22Rv1 (cell line): ENCODE measurements at regions not wholly inside any gene's neighbourhood (a gene's known extent, or its start where the extent isn't known, plus 50 kb on each side); places are given as distances from the start of the nearest gene placed in this dataset.

Experiments used
- ZFX ChIP-seq: fragments of 450-650 bp; IDR thresholded peaks from 2 replicates; pipeline ENCODE4 v1.6.1; 2017; ENCODE audit warnings: antibody characterized with exemption, borderline replicate concordance
- TF ChIP-seq, protein P1 (sequence below): fragments of 450-650 bp; IDR thresholded peaks from 2 replicates; pipeline ENCODE4 v1.5.1; 2017; ENCODE audit warnings: mild to moderate bottlenecking

DNA sequence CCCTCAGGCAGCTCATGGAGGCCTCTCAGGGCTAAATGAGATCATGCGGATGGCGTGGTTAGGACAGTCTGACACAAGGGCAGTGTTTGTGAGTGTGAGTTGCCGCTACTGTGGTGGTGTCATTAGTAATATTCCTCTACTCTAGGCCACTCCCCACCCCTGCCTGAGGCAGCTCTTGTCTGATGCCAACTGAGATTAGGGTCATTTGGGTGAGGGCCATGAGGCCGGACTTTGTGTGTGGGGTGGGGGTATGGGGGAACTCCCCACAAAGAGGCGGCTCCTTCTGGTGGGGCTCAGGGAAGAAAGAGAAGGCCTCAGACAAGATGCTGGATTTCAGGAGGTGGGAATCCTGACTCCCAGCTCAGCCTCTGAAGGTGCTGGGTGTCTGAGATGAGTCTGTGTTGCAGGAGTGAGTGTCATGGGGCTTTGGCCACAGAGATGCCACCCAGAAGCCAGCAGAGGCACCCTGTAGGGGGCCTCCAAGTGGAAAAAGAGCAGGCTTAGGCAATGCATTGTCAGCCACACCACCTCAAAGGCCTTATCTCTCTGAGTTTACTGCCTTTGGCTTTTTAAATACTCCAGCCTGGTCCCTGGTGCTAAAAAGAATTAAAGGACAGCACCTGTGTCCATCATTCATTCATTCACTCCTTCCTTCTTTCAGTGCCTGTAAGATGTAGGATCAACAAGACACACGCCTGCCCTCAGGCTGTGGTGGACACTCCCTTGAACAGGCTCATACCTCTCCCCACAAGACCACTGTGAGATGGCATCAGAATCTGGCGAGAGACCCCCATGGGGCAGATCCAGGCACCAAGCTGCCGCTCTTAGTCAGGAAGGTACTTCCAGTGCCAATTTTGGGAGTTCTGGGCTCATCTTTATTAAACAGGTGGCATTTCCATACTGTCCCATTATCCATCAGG lies 175.2 kb downstream of the MRPL14 start:
- TF ChIP-seq, protein P1, sequence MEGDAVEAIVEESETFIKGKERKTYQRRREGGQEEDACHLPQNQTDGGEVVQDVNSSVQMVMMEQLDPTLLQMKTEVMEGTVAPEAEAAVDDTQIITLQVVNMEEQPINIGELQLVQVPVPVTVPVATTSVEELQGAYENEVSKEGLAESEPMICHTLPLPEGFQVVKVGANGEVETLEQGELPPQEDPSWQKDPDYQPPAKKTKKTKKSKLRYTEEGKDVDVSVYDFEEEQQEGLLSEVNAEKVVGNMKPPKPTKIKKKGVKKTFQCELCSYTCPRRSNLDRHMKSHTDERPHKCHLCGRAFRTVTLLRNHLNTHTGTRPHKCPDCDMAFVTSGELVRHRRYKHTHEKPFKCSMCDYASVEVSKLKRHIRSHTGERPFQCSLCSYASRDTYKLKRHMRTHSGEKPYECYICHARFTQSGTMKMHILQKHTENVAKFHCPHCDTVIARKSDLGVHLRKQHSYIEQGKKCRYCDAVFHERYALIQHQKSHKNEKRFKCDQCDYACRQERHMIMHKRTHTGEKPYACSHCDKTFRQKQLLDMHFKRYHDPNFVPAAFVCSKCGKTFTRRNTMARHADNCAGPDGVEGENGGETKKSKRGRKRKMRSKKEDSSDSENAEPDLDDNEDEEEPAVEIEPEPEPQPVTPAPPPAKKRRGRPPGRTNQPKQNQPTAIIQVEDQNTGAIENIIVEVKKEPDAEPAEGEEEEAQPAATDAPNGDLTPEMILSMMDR = no peak
- TF ChIP-seq ZFX = no peak
